ENCODE measurements at regions not wholly inside any gene's neighbourhood (a gene's known extent, or its start where the extent isn't known, plus 50 kb on each side); places are given as distances from the start of the nearest gene placed in this dataset.

- Mint-ChIP-seq H3K36me3 (ENCODE audit: insufficient read depth, unreplicated experiment) (no peaks in the 10 kb centered on the region), H3K4me1 (ENCODE audit: insufficient read depth, unreplicated experiment) (no peaks in the 10 kb centered on the region), H3K4me3 (ENCODE audit: unreplicated experiment) (peak overlapping the region; percentile 13), H3K27ac (ENCODE audit: low read depth, unreplicated experiment) (peak overlapping the region; percentile 17), H3K27me3 (ENCODE audit: insufficient read depth, unreplicated experiment) (peaks cover 33% of the 10 kb centered on the region), H3K9me3 (ENCODE audit: unreplicated experiment) (peaks cover 13% of the 10 kb centered on the region)
- ChIA-PET POLR2A (no interaction called here), CTCF (interaction anchor here (0.5 to 2.1 kb wide), 6 partner anchors 29 to 1239 kb away, joined by 3 to 6 read pairs (median 4); no protein-coding TSS in a partner anchor)
- no peak for DNase-seq (ENCODE audit: unreplicated experiment)
- BruUV-seq (replicated peaks) = no TSS peak
- intact Hi-C loops (cut with micrococcal nuclease) = no loop called here
- no peak for TF ChIP-seq CTCF (IDR thresholded peaks at IDR 0.05; ENCODE audit: unreplicated experiment)
These were observed 94.3 kb upstream of the NKX2-2 start for GRCh38 chr20:21607971-21608725.

- no peak for TF ChIP-seq CTCF (IDR thresholded peaks at IDR 0.05; ENCODE audit: unreplicated experiment)
- H3K36me3 Mint-ChIP-seq (ENCODE audit: insufficient read depth, unreplicated experiment) = no peaks in the 10 kb centered on the region
- H3K27me3 Mint-ChIP-seq (ENCODE audit: insufficient read depth, unreplicated experiment) = peaks cover 21% of the 10 kb centered on the region
- no peak overlapping the region for H3K4me3 Mint-ChIP-seq (ENCODE audit: unreplicated experiment)
- no peak for DNase-seq (ENCODE audit: unreplicated experiment)
- no peak overlapping the region for H3K27ac Mint-ChIP-seq (ENCODE audit: low read depth, unreplicated experiment)
- CTCF ChIA-PET = interaction anchor here (0.6 to 7.2 kb wide), 4 partner anchors 13 to 118 kb away, joined by 3 to 64 read pairs (median 6); no protein-coding TSS in a partner anchor
- BruUV-seq (replicated peaks) = no TSS peak
- POLR2A ChIA-PET = interaction anchor here (0.5 to 0.7 kb wide), 3 partner anchors 290 to 587 kb away, joined by 3 read pairs; no protein-coding TSS in a partner anchor
- H3K9me3 Mint-ChIP-seq (ENCODE audit: unreplicated experiment) = peaks cover 13% of the 10 kb centered on the region
- H3K4me1 Mint-ChIP-seq (ENCODE audit: insufficient read depth, unreplicated experiment) = no peaks in the 10 kb centered on the region
- intact Hi-C loops (cut with micrococcal nuclease) = no loop called here
These were observed 87.9 kb upstream of the NKX2-2 start for GRCh38 chr20:21601799-21602198.

- ChIA-PET CTCF (interaction anchor here (1.1 to 4.3 kb wide), 2 partner anchors 29 to 81 kb away, joined by 3 to 31 read pairs; no protein-coding TSS in a partner anchor), POLR2A (no interaction called here)
- Mint-ChIP-seq H3K27me3 (ENCODE audit: insufficient read depth, unreplicated experiment) (peaks cover 10% of the 10 kb centered on the region), H3K27ac (ENCODE audit: low read depth, unreplicated experiment) (no peak overlapping the region), H3K4me1 (ENCODE audit: insufficient read depth, unreplicated experiment) (no peaks in the 10 kb centered on the region), H3K4me3 (ENCODE audit: unreplicated experiment) (no peak overlapping the region), H3K36me3 (ENCODE audit: insufficient read depth, unreplicated experiment) (no peaks in the 10 kb centered on the region), H3K9me3 (ENCODE audit: unreplicated experiment) (no peaks in the 10 kb centered on the region)
- no peak for DNase-seq (ENCODE audit: unreplicated experiment)
- intact Hi-C loops (cut with micrococcal nuclease) = no loop called here
- no peak for TF ChIP-seq CTCF (IDR thresholded peaks at IDR 0.05; ENCODE audit: unreplicated experiment)
- no TSS peak for BruUV-seq (replicated peaks)
These were observed 72.8 kb upstream of the NKX2-2 start for GRCh38 chr20:21586682-21587081.

GRCh38 chr20:21583486-21584168 lies 69.8 kb upstream of the NKX2-2 start:
- H3K4me3 Mint-ChIP-seq (ENCODE audit: unreplicated experiment) = no peak overlapping the region
- DNase-seq (ENCODE audit: unreplicated experiment) = no peak
- H3K4me1 Mint-ChIP-seq (ENCODE audit: insufficient read depth, unreplicated experiment) = no peaks in the 10 kb centered on the region
- CTCF ChIA-PET = interaction anchor here (0.5 to 4.3 kb wide), 10 partner anchors 9 to 746 kb away, joined by 3 to 35 read pairs (median 6); no protein-coding TSS in a partner anchor
- H3K36me3 Mint-ChIP-seq (ENCODE audit: insufficient read depth, unreplicated experiment) = no peaks in the 10 kb centered on the region
- POLR2A ChIA-PET = interaction anchor here (1.4 kb wide), 1 partner anchor 12 kb away, joined by 3 read pairs; no protein-coding TSS in a partner anchor
- no peak overlapping the region for H3K27ac Mint-ChIP-seq (ENCODE audit: low read depth, unreplicated experiment)
- no peaks in the 10 kb centered on the region for H3K9me3 Mint-ChIP-seq (ENCODE audit: unreplicated experiment)
- intact Hi-C loops (cut with micrococcal nuclease) = no loop called here
- H3K27me3 Mint-ChIP-seq (ENCODE audit: insufficient read depth, unreplicated experiment) = peaks cover 40% of the 10 kb centered on the region
- no TSS peak for BruUV-seq (replicated peaks)
- no peak for TF ChIP-seq CTCF (IDR thresholded peaks at IDR 0.05; ENCODE audit: unreplicated experiment)

Measured in MCF 10A (cell line).